GM12891 (cell line): ENCODE measurements at regions not wholly inside any gene's neighbourhood (a gene's known extent, or its start where the extent isn't known, plus 50 kb on each side); places are given as distances from the start of the nearest gene placed in this dataset.

Experiments
- POLR2A ChIP-seq: IDR thresholded peaks from 2 replicates; pipeline ENCODE4 v1.6.1; 2011; ENCODE audit warnings: low read depth, low read length, control low read depth
- POLR2AphosphoS5 ChIP-seq: IDR thresholded peaks from 2 replicates; pipeline ENCODE4 v1.6.1; 2011; ENCODE audit warnings: low read depth, low read length, control low read depth
- TAF1 ChIP-seq: IDR thresholded peaks from 2 replicates; pipeline ENCODE4 v1.6.1; 2011; ENCODE audit warnings: low read depth, low read length, control low read depth

DNA sequence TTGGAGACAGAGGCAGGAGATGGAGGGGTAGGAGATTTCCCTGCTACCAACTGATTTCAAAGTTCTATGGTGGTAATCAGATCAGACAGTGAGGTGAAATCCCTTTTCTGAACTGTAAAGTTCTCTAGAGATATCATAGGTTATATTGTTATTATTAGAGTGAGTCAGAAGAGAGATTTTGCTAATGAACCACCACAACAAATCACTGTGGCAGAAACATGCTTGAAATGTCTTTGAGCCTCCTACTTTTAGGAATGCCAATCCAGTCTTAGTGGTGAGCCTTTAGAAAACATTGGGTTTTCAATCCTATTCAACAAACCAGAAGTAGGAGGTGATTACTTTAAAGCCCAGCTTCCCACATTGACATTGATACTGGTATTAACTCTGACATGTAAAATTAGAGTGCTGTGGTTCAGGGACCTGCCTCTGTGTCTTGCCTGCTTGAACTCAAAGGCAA, 136.7 kb upstream of the CNR1 start:
- TF ChIP-seq POLR2A (no peak), POLR2AphosphoS5 (no peak), TAF1 (no peak)
